Transverse colon (tissue), 4 donors: ENCODE measurements at regions not wholly inside any gene's neighbourhood (a gene's known extent, or its start where the extent isn't known, plus 50 kb on each side); places are given as distances from the start of the nearest gene placed in this dataset.

ENCODE experiments used
- DNase-seq: peaks from one replicate; pipeline ENCODE4 v3.0.0-alpha.2; 2019
- H3K27ac ChIP-seq, 4 donors: fragments of 200-600 bp; sonication (generic); 2 replicates each; pipeline ENCODE4 v1.5.1; 2016 to 2018; ENCODE audit warnings: inconsistent platforms in 4 of 4
- H3K27me3 ChIP-seq: fragments of 200-600 bp; sonication (generic); 2 replicates; pipeline ENCODE4 v1.5.1; 2017; ENCODE audit warnings: inconsistent platforms
- H3K36me3 ChIP-seq, 4 donors: fragments of 200-600 bp; sonication (generic); 2 replicates each; pipeline ENCODE4 v1.5.1; 2017 to 2019; ENCODE audit warnings: inconsistent platforms in 4 of 4
- H3K4me1 ChIP-seq, 4 donors: fragments of 200-600 bp; sonication (generic); 2 replicates each; pipeline ENCODE4 v1.5.1; 2017 to 2020; ENCODE audit warnings: inconsistent platforms in 4 of 4
- H3K4me3 ChIP-seq, 4 donors: fragments of 200-600 bp; sonication (generic); 1 replicate in 1 of 4; 2 replicates in 3 of 4; pipeline versions ENCODE4 v1.5.1 to v1.6.1; 2017 to 2019; ENCODE audit warnings: inconsistent platforms in 4 of 4
- H3K9me3 ChIP-seq, 2 donors: fragments of 200-600 bp; sonication (generic); 2 replicates each; pipeline ENCODE4 v1.5.1; 2017 to 2019; ENCODE audit warnings: inconsistent platforms in 2 of 2
- EP300 ChIP-seq: sonication (generic); formaldehyde crosslinking; IDR thresholded peaks from one replicate; pipeline ENCODE4 v1.6.1; 2017; ENCODE audit warnings: antibody characterized with exemption, low read depth
- POLR2A ChIP-seq: fragments of 450-650 bp; IDR thresholded peaks from one replicate; pipeline ENCODE4 v1.6.1; 2016; ENCODE audit warnings: antibody characterized with exemption, mild to moderate bottlenecking, moderate library complexity
- POLR2AphosphoS5 ChIP-seq, 3 donors: sonication (generic); formaldehyde crosslinking; IDR thresholded peaks; one replicate each; pipeline ENCODE4 v1.6.1; 2016; ENCODE audit warnings: antibody characterized with exemption in 3 of 3
- WGBS, 2 donors: methylation state at CpG; one replicate each; pipeline ENCODE4 v1.1.5; 2018; ENCODE audit warnings: low coverage in 1 of 2; 5-methylcytosine and 5-hydroxymethylcytosine counted together
- in situ Hi-C, 4 donors: fragments of 200-750 bp; cut with MboI; loops; one replicate each; pipeline versions ENCODE4 v1.15.0 to v1.15.1; 2017; ENCODE audit warnings: low sequenced_read_pairs in 3 of 4, low pct_ligation_motif_present in 1 of 4, low pct_unique_long_range_greater_than_20kb in 1 of 4
- intact Hi-C: fragments of 100-400 bp; cut with DNase I; formaldehyde crosslinking; loops from one replicate; pipeline ENCODE4 v1.15.1; 2023; ENCODE audit warnings: low total_unique reads
- TF ChIP-seq, protein P1 (sequence below), 5 experiments: fragments of 200-600 bp in 3 of 5; fragments of 450-650 bp in 2 of 5; sonication (generic) in 3 of 5; IDR thresholded peaks; 1 replicate in 2 of 5; 2 replicates in 3 of 5; pipeline ENCODE4 v1.5.1; 2016 to 2017; ENCODE audit warnings: antibody characterized with exemption in 5 of 5, inconsistent platforms in 3 of 5, mild to moderate bottlenecking in 2 of 5, moderate library complexity in 1 of 5

DNA sequence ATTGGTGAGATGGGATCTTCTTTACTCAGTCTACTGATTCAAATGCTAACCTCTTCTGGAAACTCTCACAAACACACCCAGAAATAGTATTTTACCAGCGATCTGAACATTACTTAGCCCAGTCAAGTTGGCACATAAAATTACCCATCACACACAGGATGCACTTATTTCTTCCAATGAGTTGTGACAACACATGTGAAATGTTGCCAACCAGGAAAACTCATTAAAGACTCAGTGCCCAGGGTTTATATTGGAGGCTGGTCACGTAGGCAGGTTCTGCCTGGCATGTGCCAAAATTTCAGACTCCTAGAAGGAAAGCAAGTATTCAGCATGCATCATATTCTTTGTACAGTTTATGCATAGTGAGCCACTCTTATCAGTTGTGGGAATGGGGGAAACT lies 443.3 kb downstream of the EPM2A start:
- Histone ChIP-seq H3K36me3 (no peaks in the 10 kb centered on the region), H3K27ac (no peak overlapping the region), H3K27me3 (no peaks in the 10 kb centered on the region), H3K4me1 (no peaks in the 10 kb centered on the region), H3K9me3 (no peaks in the 10 kb centered on the region), H3K4me3 (no peak overlapping the region)
- intact Hi-C loops: no loop called here
- TF ChIP-seq POLR2AphosphoS5 (IDR thresholded peaks at IDR 0.05): no peak
- TF ChIP-seq, protein P1, sequence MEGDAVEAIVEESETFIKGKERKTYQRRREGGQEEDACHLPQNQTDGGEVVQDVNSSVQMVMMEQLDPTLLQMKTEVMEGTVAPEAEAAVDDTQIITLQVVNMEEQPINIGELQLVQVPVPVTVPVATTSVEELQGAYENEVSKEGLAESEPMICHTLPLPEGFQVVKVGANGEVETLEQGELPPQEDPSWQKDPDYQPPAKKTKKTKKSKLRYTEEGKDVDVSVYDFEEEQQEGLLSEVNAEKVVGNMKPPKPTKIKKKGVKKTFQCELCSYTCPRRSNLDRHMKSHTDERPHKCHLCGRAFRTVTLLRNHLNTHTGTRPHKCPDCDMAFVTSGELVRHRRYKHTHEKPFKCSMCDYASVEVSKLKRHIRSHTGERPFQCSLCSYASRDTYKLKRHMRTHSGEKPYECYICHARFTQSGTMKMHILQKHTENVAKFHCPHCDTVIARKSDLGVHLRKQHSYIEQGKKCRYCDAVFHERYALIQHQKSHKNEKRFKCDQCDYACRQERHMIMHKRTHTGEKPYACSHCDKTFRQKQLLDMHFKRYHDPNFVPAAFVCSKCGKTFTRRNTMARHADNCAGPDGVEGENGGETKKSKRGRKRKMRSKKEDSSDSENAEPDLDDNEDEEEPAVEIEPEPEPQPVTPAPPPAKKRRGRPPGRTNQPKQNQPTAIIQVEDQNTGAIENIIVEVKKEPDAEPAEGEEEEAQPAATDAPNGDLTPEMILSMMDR (IDR thresholded peaks at IDR 0.05): no peak
- no peak for TF ChIP-seq POLR2A
- no peak for TF ChIP-seq EP300
- whole genome bisulfite sequencing, 2 donors: 64% methylated on average over 2 of the region's 2 CpGs; no CpG with 5 or more reads in 1 of the 2 donors
- DNase-seq: no peak
- in situ Hi-C loops: no loop called here

DNA sequence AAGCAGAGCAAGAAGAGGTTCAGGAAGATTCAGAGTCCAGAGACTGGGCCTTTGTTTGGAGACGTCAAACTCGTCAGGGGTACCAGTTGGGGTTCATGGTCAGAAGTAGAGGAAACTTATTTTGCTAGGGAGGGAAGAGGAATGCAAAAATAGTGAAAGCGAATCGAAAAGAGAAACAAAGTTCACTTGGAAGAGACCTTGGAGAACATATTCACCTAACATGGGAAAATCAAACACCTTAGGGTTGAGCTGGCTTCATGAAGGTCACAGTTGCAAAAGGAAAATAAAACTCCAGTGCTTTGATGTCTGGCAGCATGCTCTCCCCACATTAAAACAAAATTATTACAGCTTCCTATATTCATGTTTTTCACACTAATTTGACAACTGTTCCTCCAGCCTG lies 440.4 kb downstream of the EPM2A start:
- H3K27me3 ChIP-seq: no peaks in the 10 kb centered on the region
- no peaks in the 10 kb centered on the region for H3K36me3 ChIP-seq
- 86 to 91% methylated on average over 4 of the region's 4 CpGs for WGBS, 2 donors
- H3K4me3 ChIP-seq: no peak overlapping the region
- no peaks in the 10 kb centered on the region for H3K4me1 ChIP-seq
- H3K9me3 ChIP-seq: no peaks in the 10 kb centered on the region
- no peak for DNase-seq
- no peak overlapping the region for H3K27ac ChIP-seq
- in situ Hi-C loops (no loop called here), intact Hi-C loops (no loop called here)
- TF ChIP-seq POLR2A (no peak), POLR2AphosphoS5 (IDR thresholded peaks at IDR 0.05) (no peak), EP300 (no peak)
- TF ChIP-seq, protein P1 (IDR thresholded peaks at IDR 0.05): no peak

DNA sequence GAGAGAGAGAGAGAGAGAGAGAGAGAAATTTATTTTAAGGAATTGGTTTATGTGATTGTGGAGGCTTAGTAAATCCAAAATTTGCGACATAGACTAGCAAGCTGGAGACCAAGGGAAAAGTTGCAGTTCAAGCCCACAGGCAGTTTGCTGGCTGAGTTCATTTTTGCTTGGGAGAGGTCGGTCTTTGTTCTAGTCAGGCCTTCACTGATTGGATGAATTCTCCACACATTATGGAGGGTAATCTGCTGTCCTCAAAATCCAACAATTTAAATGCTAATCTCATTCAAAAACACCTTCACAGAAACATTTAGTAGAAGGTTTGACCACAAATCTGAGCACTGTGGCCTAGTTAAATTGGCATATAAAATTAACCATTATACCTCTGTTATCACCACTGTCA lies 439.6 kb downstream of the EPM2A start:
- no peak overlapping the region for H3K4me3 ChIP-seq
- H3K36me3 ChIP-seq: no peaks in the 10 kb centered on the region
- no peaks in the 10 kb centered on the region for H3K9me3 ChIP-seq
- 98 to 100% methylated on average over 2 of the region's 2 CpGs for WGBS, 2 donors
- no peaks in the 10 kb centered on the region for H3K4me1 ChIP-seq
- in situ Hi-C loops (no loop called here), intact Hi-C loops (no loop called here)
- TF ChIP-seq, protein P1 (IDR thresholded peaks at IDR 0.05): no peak
- TF ChIP-seq POLR2AphosphoS5 (IDR thresholded peaks at IDR 0.05): no peak
- no peak for TF ChIP-seq EP300
- no peak for TF ChIP-seq POLR2A
- no peak for DNase-seq
- no peaks in the 10 kb centered on the region for H3K27me3 ChIP-seq
- H3K27ac ChIP-seq: no peak overlapping the region

- 85 to 87% methylated on average over 1 of the region's 1 CpG for WGBS, 2 donors
- Histone ChIP-seq H3K36me3 (no peaks in the 10 kb centered on the region), H3K27ac (no peak overlapping the region), H3K4me1 (no peaks in the 10 kb centered on the region), H3K9me3 (no peaks in the 10 kb centered on the region), H3K27me3 (no peaks in the 10 kb centered on the region), H3K4me3 (no peak overlapping the region)
- no peak for DNase-seq
- intact Hi-C loops (no loop called here), in situ Hi-C loops (no loop called here)
- no peak for TF ChIP-seq POLR2A
- TF ChIP-seq, protein P1 (IDR thresholded peaks at IDR 0.05): no peak
- no peak for TF ChIP-seq POLR2AphosphoS5 (IDR thresholded peaks at IDR 0.05)
- no peak for TF ChIP-seq EP300
These were observed 429.6 kb downstream of the EPM2A start for GRCh38 chr6:145305670-145306069.
